Activated CD8-positive, alpha-beta T cell treated with anti-CD3 and anti-CD28 coated beads, Interleukin-2, amount 10 ng/mL, durations not matched to agents 7 days and 5 days (primary cell): ENCODE measurements at regions not wholly inside any gene's neighbourhood (a gene's known extent, or its start where the extent isn't known, plus 50 kb on each side); places are given as distances from the start of the nearest gene placed in this dataset.
"Not testable (repeated sequence)": the region's sequence is repeated elsewhere in the genome, so short reads cannot be mapped to it uniquely, and the experiment has no call there.

Experiments used
- ATAC-seq: fragments of 150-1000 bp; cut with Tn5 transposase; one replicate; pipeline ENCODE4 v1.10.0; 2021; ENCODE audit warnings: moderate library complexity
- CTCF ChIA-PET: fragments of 350-600 bp; sonication (Branson Sonifier 250); formaldehyde crosslinking; loops from one replicate; lab custom pipeline; 2021; ENCODE audit warnings: antibody characterized with exemption; lab: Charles Lee
- POLR2A ChIA-PET: fragments of 350-600 bp; sonication (Branson Sonifier 250); formaldehyde crosslinking; loops from one replicate; lab custom pipeline; 2021; ENCODE audit warnings: antibody characterized with exemption; lab: Charles Lee
- DNase-seq: peaks from one replicate; pipeline ENCODE4 v3.0.0-alpha.2; 2020
- H3K27ac Mint-ChIP-seq: one replicate; pipeline ENCODE4 v1.8.0; 2021; ENCODE audit warnings: mild to moderate bottlenecking, mixed read lengths
- H3K27me3 Mint-ChIP-seq: one replicate; pipeline ENCODE4 v1.8.0; 2021; ENCODE audit warnings: low read depth, mixed read lengths
- H3K36me3 Mint-ChIP-seq: one replicate; pipeline ENCODE4 v1.8.0; 2021; ENCODE audit warnings: low read depth, mixed read lengths
- H3K4me1 Mint-ChIP-seq: one replicate; pipeline ENCODE4 v1.8.0; 2021; ENCODE audit warnings: low read depth, mixed read lengths
- H3K4me3 Mint-ChIP-seq: one replicate; pipeline ENCODE4 v1.8.0; 2021; ENCODE audit warnings: mild to moderate bottlenecking, mixed read lengths
- H3K9me3 Mint-ChIP-seq: one replicate; pipeline ENCODE4 v1.8.0; 2022; ENCODE audit warnings: mixed read lengths; ENCODE audit not compliant: insufficient read depth

GRCh38 chr2:171266102-171266501 is 105.4 kb upstream of the TLK1 start:
- POLR2A ChIA-PET = no interaction called here
- H3K27me3 Mint-ChIP-seq = no peaks in the 10 kb centered on the region
- DNase-seq (no peak), ATAC-seq (no peak)
- H3K4me1 Mint-ChIP-seq = peaks cover 6% of the 10 kb centered on the region
- H3K4me3 Mint-ChIP-seq = no peak overlapping the region
- CTCF ChIA-PET = no interaction called here
- no peaks in the 10 kb centered on the region for H3K36me3 Mint-ChIP-seq
- H3K9me3 Mint-ChIP-seq = no peaks in the 10 kb centered on the region
- H3K27ac Mint-ChIP-seq = no peak overlapping the region

GRCh38 chr2:171261529-171261928 is 100.8 kb upstream of the TLK1 start:
- ATAC-seq, H3K4me3 Mint-ChIP-seq, POLR2A ChIA-PET, DNase-seq, H3K36me3 Mint-ChIP-seq, H3K27me3 Mint-ChIP-seq, H3K27ac Mint-ChIP-seq: not testable (repeated sequence)
- CTCF ChIA-PET = interaction anchor here (1.5 to 2.1 kb wide), 3 partner anchors 98 to 174 kb away, joined by 8 to 9 read pairs (median 8); no protein-coding TSS in a partner anchor
- H3K4me1 Mint-ChIP-seq = peaks cover 21% of the 10 kb centered on the region
- H3K9me3 Mint-ChIP-seq = peaks cover 11% of the 10 kb centered on the region

DNA sequence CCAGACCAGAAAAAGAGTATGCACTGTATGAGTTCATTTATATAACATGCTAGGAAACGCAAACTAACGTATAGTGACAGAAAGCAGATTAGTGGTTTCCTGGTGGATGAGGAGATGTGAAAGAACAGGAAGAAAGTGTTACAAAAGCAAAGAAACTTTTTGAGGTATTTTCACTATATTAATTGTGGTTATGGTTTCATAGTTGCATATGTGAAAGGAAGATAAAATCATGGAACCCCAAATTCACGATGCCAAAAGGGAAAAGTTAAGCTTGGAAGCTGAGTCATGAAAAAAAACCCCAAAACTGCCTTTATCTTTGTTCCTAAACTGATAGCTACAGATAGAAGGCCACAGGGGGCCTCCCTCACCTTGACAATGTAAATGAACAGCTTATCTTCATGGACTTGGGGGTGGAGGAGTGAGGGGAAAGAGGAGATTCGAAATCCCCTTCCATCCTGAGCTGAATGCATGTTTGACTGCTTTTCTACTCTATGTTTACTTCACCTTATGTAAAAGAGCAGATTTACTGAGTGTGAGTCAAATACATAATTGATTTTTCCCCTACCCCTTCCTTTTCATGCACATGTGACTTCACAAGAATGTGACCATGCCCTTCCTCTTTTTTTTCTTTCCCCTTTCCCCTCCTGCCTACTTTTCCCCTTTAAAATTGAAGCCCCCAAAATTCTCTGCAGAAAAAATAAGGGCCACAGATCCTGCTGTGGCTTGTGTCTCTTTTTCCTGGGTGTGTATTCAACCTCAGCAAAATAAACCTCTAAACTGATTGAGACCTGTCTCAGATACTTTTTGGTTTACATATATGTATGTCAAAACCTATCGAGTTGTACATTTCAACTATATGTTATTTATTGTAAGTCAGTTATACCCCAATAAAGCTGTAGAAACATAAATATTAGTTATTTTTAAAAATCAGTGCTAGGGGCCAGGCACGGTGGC is 100.1 kb upstream of the TLK1 start:
- no peaks in the 10 kb centered on the region for H3K27me3 Mint-ChIP-seq
- CTCF ChIA-PET = interaction anchor here (0.8 to 2.1 kb wide), 4 partner anchors 97 to 174 kb away, joined by 3 to 9 read pairs (median 8); no protein-coding TSS in a partner anchor

GRCh38 chr2:171254666-171255065 is 94.0 kb upstream of the TLK1 start:
- Mint-ChIP-seq H3K36me3 (no peaks in the 10 kb centered on the region), H3K4me3 (no peak overlapping the region), H3K4me1 (peaks cover 11% of the 10 kb centered on the region), H3K9me3 (peaks cover 14% of the 10 kb centered on the region), H3K27me3 (peaks cover 4% of the 10 kb centered on the region), H3K27ac (no peak overlapping the region)
- ATAC-seq = no peak
- POLR2A ChIA-PET = no interaction called here
- no peak for DNase-seq
- CTCF ChIA-PET = interaction anchor here (0.6 to 1.4 kb wide), 2 partner anchors 33 to 1093 kb away, joined by 3 read pairs; no protein-coding TSS in a partner anchor

More for the DNA sequence above, 100.1 kb upstream of the TLK1 start:
- Mint-ChIP-seq H3K27ac (peak overlapping the region; percentile 45), H3K9me3 (peaks cover 11% of the 10 kb centered on the region), H3K4me3 (no peak overlapping the region), H3K4me1 (peaks cover 21% of the 10 kb centered on the region), H3K36me3 (no peaks in the 10 kb centered on the region)
- DNase-seq = no peak
- ATAC-seq = peak; percentile 53
- POLR2A ChIA-PET = interaction anchor here (0.7 kb wide), 1 partner anchor 285 kb away, joined by 3 read pairs; no protein-coding TSS in a partner anchor

DNA sequence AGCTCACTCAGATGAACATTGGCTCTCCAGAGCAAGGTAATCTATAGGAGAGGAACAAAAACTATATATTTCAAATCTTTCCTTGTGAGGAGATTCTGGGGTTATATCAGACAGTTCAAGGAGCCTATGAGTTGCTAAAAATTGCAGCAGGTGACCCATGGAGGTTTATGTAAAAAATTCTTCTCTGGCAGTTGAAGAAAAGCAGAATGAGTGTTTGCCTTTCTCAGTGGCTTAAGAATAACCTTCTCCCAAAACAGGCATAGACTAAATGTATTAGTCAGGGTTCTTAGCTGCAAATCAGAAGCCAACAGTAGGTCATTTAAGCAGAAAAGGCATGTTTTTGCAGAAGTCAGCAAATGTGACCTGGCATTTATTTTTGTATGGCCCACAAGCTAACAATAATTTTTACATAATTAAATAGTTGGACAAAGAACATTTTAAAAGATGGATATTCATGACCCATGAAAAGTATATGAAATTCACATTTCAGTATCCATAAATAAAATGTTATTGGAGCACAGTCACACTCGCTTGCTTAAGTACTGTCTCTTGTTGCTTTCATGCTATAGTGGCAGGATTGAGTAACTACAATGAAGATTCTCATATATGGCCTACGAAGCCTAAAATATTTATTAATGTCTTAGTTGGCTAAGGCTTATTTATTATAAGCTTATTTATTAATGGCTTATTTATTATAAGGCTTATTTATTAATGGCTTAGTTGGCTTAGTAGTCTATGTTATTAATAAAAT is 93.4 kb upstream of the TLK1 start:
- POLR2A ChIA-PET = no interaction called here
- Mint-ChIP-seq H3K27me3 (peaks cover 4% of the 10 kb centered on the region), H3K9me3 (peaks cover 14% of the 10 kb centered on the region), H3K27ac (no peak overlapping the region), H3K4me3 (no peak overlapping the region), H3K36me3 (no peaks in the 10 kb centered on the region), H3K4me1 (peaks cover 17% of the 10 kb centered on the region)
- ATAC-seq (no peak), DNase-seq (no peak)
- CTCF ChIA-PET = interaction anchor here (0.6 to 0.7 kb wide), 2 partner anchors 10 to 1093 kb away, joined by 3 read pairs; no protein-coding TSS in a partner anchor

- no peak overlapping the region for H3K27ac Mint-ChIP-seq
- DNase-seq (no peak), ATAC-seq (no peak)
- H3K4me3 Mint-ChIP-seq = no peak overlapping the region
- peaks cover 9% of the 10 kb centered on the region for H3K9me3 Mint-ChIP-seq
- H3K36me3 Mint-ChIP-seq = no peaks in the 10 kb centered on the region
- H3K4me1 Mint-ChIP-seq = peaks cover 24% of the 10 kb centered on the region
- ChIA-PET CTCF (no interaction called here), POLR2A (no interaction called here)
- peaks cover 4% of the 10 kb centered on the region for H3K27me3 Mint-ChIP-seq
Measured at GRCh38 chr2:171253279-171253678, 92.6 kb upstream of the TLK1 start.

- no peak overlapping the region for H3K4me3 Mint-ChIP-seq
- CTCF ChIA-PET = interaction anchor here (1.3 to 1.6 kb wide), 3 partner anchors 25 to 163 kb away, joined by 3 to 6 read pairs (median 3); no protein-coding TSS in a partner anchor
- DNase-seq (no peak), ATAC-seq (no peak)
- peaks cover 54% of the 10 kb centered on the region for H3K4me1 Mint-ChIP-seq
- peaks cover 15% of the 10 kb centered on the region for H3K9me3 Mint-ChIP-seq
- H3K36me3 Mint-ChIP-seq = peaks cover 20% of the 10 kb centered on the region
- POLR2A ChIA-PET = no interaction called here
- H3K27me3 Mint-ChIP-seq = peaks cover 4% of the 10 kb centered on the region
- no peak overlapping the region for H3K27ac Mint-ChIP-seq
Measured at GRCh38 chr2:171249689-171250088, 89.0 kb upstream of the TLK1 start.

GRCh38 chr2:171247741-171248662 is 87.3 kb upstream of the TLK1 start:
- H3K27me3 Mint-ChIP-seq = peaks cover 4% of the 10 kb centered on the region
- ChIA-PET POLR2A (interaction anchor here (0.6 to 1.6 kb wide), 4 partner anchors 36 to 1865 kb away, joined by 4 read pairs; no protein-coding TSS in a partner anchor), CTCF (interaction anchor here (0.7 to 1.9 kb wide), 11 partner anchors 10 to 319 kb away, joined by 3 to 12 read pairs (median 4); partner anchors contain the start of gene GORASP2)
- H3K9me3 Mint-ChIP-seq = peaks cover 12% of the 10 kb centered on the region
- H3K4me1 Mint-ChIP-seq = peaks cover 48% of the 10 kb centered on the region
- peak overlapping the region; percentile 59 for H3K4me3 Mint-ChIP-seq
- peaks cover 23% of the 10 kb centered on the region for H3K36me3 Mint-ChIP-seq
- H3K27ac Mint-ChIP-seq = peak overlapping the region; percentile 84
- peak; percentile 94 for ATAC-seq
- DNase-seq = peak; percentile 55

GRCh38 chr2:171244970-171245782 is 84.5 kb upstream of the TLK1 start:
- ATAC-seq = no peak
- POLR2A ChIA-PET = no interaction called here
- peaks cover 48% of the 10 kb centered on the region for H3K4me1 Mint-ChIP-seq

GRCh38 chr2:171244466-171244969 is 83.8 kb upstream of the TLK1 start:
- peaks cover 23% of the 10 kb centered on the region for H3K36me3 Mint-ChIP-seq
- ChIA-PET POLR2A (no interaction called here), CTCF (interaction anchor here (1.2 kb wide), 3 partner anchors 9 to 316 kb away, joined by 3 read pairs; no protein-coding TSS in a partner anchor)
- H3K27ac Mint-ChIP-seq = no peak overlapping the region
- ATAC-seq (no peak), DNase-seq (no peak)
- no peak overlapping the region for H3K4me3 Mint-ChIP-seq
- H3K27me3 Mint-ChIP-seq = no peaks in the 10 kb centered on the region
- H3K4me1 Mint-ChIP-seq = peaks cover 42% of the 10 kb centered on the region
- H3K9me3 Mint-ChIP-seq = peaks cover 12% of the 10 kb centered on the region

More at GRCh38 chr2:171244970-171245782, 84.5 kb upstream of the TLK1 start:
- peak overlapping the region; percentile 6 for H3K27ac Mint-ChIP-seq
- H3K36me3 Mint-ChIP-seq = peaks cover 23% of the 10 kb centered on the region
- H3K4me3 Mint-ChIP-seq = no peak overlapping the region
- CTCF ChIA-PET = interaction anchor here (1.2 kb wide), 1 partner anchor 317 kb away, joined by 3 read pairs; no protein-coding TSS in a partner anchor
- DNase-seq = no peak
- peaks cover 12% of the 10 kb centered on the region for H3K9me3 Mint-ChIP-seq
- no peaks in the 10 kb centered on the region for H3K27me3 Mint-ChIP-seq
